ENCODE measurements at regions not wholly inside any gene's neighbourhood (a gene's known extent, or its start where the extent isn't known, plus 50 kb on each side); places are given as distances from the start of the nearest gene placed in this dataset.

- TF ChIP-seq, protein P1, sequence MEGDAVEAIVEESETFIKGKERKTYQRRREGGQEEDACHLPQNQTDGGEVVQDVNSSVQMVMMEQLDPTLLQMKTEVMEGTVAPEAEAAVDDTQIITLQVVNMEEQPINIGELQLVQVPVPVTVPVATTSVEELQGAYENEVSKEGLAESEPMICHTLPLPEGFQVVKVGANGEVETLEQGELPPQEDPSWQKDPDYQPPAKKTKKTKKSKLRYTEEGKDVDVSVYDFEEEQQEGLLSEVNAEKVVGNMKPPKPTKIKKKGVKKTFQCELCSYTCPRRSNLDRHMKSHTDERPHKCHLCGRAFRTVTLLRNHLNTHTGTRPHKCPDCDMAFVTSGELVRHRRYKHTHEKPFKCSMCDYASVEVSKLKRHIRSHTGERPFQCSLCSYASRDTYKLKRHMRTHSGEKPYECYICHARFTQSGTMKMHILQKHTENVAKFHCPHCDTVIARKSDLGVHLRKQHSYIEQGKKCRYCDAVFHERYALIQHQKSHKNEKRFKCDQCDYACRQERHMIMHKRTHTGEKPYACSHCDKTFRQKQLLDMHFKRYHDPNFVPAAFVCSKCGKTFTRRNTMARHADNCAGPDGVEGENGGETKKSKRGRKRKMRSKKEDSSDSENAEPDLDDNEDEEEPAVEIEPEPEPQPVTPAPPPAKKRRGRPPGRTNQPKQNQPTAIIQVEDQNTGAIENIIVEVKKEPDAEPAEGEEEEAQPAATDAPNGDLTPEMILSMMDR (conservative IDR thresholded peaks at IDR 0.05 in 1 of 2, IDR thresholded peaks at IDR 0.05 in 1 of 2; ENCODE audit: extremely low read depth in 1 of 2, insufficient read depth in 1 of 2, low read depth in 1 of 2, low read length in 2 of 2) = no peak
- TF ChIP-seq EZH2 (IDR thresholded peaks at IDR 0.05; ENCODE audit: borderline replicate concordance, low read length) = no peak
These were observed 91.4 kb downstream of the ARL4C start for GRCh38 chr2:234405462-234405861.
